K562 (cell line): ENCODE measurements at regions not wholly inside any gene's neighbourhood (a gene's known extent, or its start where the extent isn't known, plus 50 kb on each side); places are given as distances from the start of the nearest gene placed in this dataset.

ENCODE experiments used
- PML ChIP-seq: IDR thresholded peaks from 2 replicates; pipeline ENCODE4 v1.6.1; 2012; ENCODE audit warnings: low read length, inconsistent platforms
- TBL1XR1 ChIP-seq, 2 experiments: IDR thresholded peaks; 2 replicates each; pipeline ENCODE4 v1.6.1; 2012; ENCODE audit warnings: improper control_type of control experiment in 2 of 2, low read length in 2 of 2, mild to moderate bottlenecking in 1 of 2
- ZNF609 ChIP-seq: sonication (generic); formaldehyde crosslinking; IDR thresholded peaks from 2 replicates; pipeline ENCODE4 v1.8.1; 2023; ENCODE audit warnings: missing genetic modification reagents, mild to moderate bottlenecking, borderline replicate concordance
- ZNF785 ChIP-seq: fragments of 250-450 bp; sonication (Bioruptor Pico); IDR thresholded peaks from 2 replicates; pipeline ENCODE4 v1.4.0; 2020; ENCODE audit warnings: mild to moderate bottlenecking
- TF ChIP-seq, protein P1 (sequence below), 2 experiments: IDR thresholded peaks; 2 replicates each; pipeline ENCODE4 v1.6.1; 2012; ENCODE audit warnings: improper control_type of control experiment in 2 of 2, low read depth in 2 of 2, low read length in 2 of 2, borderline replicate concordance in 1 of 2

GRCh38 chr3:88809993-88810392, 297.4 kb upstream of the EPHA3 start (continued):
- no peak for TF ChIP-seq ZNF785
- TF ChIP-seq ZNF609 (CRISPR knock-in tag) = no peak
- no peak for TF ChIP-seq TBL1XR1 (IDR thresholded peaks at IDR 0.05; ENCODE audit: low read length in 2 of 2)
- TF ChIP-seq, protein P1, sequence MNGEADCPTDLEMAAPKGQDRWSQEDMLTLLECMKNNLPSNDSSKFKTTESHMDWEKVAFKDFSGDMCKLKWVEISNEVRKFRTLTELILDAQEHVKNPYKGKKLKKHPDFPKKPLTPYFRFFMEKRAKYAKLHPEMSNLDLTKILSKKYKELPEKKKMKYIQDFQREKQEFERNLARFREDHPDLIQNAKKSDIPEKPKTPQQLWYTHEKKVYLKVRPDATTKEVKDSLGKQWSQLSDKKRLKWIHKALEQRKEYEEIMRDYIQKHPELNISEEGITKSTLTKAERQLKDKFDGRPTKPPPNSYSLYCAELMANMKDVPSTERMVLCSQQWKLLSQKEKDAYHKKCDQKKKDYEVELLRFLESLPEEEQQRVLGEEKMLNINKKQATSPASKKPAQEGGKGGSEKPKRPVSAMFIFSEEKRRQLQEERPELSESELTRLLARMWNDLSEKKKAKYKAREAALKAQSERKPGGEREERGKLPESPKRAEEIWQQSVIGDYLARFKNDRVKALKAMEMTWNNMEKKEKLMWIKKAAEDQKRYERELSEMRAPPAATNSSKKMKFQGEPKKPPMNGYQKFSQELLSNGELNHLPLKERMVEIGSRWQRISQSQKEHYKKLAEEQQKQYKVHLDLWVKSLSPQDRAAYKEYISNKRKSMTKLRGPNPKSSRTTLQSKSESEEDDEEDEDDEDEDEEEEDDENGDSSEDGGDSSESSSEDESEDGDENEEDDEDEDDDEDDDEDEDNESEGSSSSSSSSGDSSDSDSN (IDR thresholded peaks at IDR 0.05; ENCODE audit: borderline replicate concordance in 1 of 2, low read depth in 2 of 2, low read length in 2 of 2) = no peak
- no peak for TF ChIP-seq PML
- TF ChIP-seq, all 486 proteins: peak for 0
